SKM-1 treated with dmso at 0.1 percent for 144 hours (cell line): ENCODE measurements at regions not wholly inside any gene's neighbourhood (a gene's known extent, or its start where the extent isn't known, plus 50 kb on each side); places are given as distances from the start of the nearest gene placed in this dataset.
"Not testable (repeated sequence)": the region's sequence is repeated elsewhere in the genome, so short reads cannot be mapped to it uniquely, and the experiment has no call there.

Source experiments
- DNase-seq: peaks from one replicate; lab custom pipeline; 2025; ENCODE audit not compliant: unreplicated experiment; lab: John Stamatoyannopoulos, UW

- DNase-seq: no peak
Observed at GRCh38 chr15:25066708-25067107, 111.9 kb downstream of the SNRPN start.

- no peak for DNase-seq
Observed at GRCh38 chr15:25067725-25068309, 113.0 kb downstream of the SNRPN start.

DNA sequence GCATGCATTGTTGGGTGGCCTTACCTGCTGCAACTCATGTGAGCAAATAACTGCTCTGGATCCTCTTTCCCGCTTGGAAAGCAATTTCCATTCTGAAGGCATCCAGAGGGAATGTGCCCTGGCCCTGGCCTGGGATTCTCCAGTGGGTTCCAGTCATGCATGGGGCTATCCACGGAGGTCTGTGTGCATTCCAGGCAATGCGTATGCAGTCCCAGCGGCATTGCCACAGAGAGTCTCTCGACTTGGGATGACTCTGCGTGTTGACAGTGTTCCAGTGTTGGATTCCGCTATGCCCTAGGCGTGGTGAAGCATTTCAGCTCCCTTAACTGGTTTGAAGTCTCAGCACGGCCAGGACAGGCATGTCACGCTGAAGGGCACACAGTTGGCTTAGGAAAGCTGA, 113.9 kb downstream of the SNRPN start:
- DNase-seq: no peak

DNA sequence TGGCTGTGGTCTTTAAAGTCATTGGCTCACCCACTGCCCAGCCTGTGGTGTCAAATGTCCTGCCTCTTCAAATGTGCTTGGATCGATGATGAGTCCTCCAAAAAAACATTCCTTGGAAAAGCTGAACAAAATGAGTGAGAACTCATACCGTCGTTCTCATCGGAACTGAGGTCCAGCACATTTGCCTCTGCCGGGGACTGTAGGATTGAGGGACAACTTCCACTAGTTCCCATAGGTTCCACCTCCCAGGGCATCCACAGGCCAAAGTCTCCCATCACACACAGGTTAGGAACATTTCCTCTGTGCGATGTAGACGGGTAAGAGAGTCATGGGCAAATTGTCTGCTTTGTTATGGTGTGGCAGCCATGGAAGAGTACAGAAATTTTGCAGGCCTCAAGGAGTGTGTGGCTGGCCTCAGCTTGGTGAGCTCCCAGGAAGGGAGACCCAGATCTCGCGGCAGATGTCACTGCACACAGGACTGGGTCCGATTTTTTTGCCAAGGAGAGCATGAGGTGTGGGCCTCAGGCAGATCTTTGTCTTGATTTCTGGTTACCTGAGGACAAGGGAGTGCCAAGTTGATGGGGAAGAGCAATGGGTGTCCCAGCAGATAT, 115.7 kb downstream of the SNRPN start:
- no peak for DNase-seq

DNA sequence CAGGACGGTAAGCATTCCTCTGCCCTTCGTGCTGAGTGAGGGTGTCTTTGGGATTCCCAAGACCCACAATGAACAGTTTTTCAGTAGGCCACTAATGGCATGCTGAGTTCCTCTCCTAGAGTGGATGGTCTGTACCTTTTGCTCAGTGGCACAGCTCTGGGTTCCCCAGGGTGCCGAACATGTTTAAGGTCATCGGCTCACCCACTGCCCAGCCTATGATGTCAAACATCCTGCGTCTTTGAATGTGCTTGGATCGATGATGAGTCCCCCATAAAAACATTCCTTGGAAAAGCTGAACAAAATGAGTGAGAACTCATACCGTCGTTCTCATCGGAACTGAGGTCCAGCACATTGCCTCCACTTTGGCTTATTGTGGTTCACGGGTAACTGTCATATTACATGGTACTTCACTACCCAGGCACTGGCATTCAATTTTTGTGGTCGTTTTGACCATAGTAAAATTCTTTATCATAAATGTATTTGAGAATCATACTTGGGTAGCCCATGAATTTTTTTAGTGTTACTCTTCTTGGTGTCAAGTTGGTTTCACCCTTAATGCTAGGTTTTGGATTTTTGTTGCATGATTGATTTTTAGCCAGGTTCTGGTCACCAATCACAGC, 118.2 kb downstream of the SNRPN start:
- DNase-seq: no peak

DNA sequence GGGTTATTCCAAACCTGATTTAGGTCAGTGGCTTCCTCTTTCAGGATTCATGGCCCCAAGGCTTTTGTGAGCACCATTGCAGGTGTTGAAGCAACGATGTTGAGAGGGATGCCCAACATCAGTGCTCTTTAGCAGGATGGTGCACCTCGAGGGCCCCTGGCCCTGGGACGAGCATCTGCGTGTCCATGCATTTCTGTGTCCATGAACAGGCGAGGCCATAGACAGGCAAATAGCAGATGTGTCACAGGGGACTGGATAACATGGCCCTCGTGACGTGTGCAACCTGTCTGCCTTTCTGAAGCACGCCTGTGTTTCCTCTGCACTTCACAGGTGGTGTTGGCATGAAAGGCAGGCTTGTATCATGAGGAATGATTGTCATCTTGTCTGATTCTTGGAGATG, 132.3 kb downstream of the SNRPN start:
- DNase-seq: no peak

GRCh38 chr15:25088261-25088790, 133.5 kb downstream of the SNRPN start:
- DNase-seq: no peak

- DNase-seq: no peak
Observed at GRCh38 chr15:25089577-25089976, 134.8 kb downstream of the SNRPN start.

DNA sequence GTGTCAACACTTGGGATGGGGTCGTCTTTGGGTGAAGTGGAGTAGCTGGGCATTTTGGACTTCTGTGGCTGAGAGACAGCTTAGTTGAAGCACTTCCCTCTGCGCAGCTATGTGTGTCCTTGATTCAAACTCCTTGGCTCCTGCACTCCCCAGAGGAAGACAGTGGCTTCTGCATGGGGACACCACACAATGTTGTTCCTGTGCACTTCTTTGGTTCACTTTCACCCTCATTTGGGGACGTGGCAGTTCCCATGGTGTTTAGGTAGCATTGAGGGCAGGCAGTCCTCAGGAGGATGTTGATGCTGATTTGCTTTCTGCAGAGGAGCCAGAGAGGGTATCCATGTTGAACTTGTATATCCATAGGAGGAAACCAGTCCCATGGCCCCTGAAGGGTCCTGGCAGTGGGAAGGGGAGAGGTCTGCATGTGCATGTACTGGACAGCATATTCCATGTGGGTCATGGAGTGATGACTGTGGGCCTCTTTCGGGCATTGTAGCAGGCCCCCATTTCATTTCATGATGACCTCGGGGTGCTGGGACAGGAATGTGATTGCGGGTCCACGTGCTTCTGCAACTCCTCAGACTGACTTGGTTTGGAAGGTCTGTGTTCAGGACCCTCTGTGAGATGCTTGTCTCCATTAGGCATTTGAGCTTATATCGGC, 135.4 kb downstream of the SNRPN start:
- no peak for DNase-seq

GRCh38 chr15:25091421-25092158, 136.8 kb downstream of the SNRPN start:
- no peak for DNase-seq

- DNase-seq: no peak
Observed at GRCh38 chr15:25092661-25093060, 137.9 kb downstream of the SNRPN start.

DNA sequence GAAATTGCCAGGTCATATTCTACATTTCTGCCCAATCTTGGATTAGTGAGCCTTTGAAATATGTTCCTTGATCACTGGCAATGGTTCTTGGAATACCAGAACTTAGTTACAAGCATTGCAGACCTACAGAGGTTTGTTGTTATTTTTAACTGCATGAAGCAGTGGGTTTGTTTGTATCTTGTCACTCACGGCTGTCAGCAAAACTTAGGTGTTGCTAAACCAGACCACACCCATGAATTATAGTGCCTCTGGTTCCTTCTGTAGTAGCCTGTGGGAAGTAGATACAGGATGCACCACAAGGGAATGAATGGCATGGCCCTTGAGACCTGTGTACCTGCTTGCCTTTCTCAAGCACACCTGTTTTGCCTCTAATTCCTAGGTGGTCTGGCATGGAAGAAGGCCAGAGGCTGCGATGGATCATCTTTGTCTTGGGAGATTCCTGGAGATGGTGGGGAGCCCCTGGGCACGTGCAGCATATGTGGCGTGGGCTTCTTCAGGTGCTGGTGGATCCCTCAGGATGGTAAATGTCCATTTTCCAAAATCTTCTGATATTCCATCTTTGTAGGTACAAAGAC, 138.8 kb downstream of the SNRPN start:
- no peak for DNase-seq

GRCh38 chr15:25094066-25094465, 139.3 kb downstream of the SNRPN start:
- DNase-seq: no peak

- DNase-seq: no peak
Observed at GRCh38 chr15:25094519-25094918, 139.7 kb downstream of the SNRPN start.

- DNase-seq: no peak
Observed at GRCh38 chr15:25095179-25095578, 140.4 kb downstream of the SNRPN start.

DNA sequence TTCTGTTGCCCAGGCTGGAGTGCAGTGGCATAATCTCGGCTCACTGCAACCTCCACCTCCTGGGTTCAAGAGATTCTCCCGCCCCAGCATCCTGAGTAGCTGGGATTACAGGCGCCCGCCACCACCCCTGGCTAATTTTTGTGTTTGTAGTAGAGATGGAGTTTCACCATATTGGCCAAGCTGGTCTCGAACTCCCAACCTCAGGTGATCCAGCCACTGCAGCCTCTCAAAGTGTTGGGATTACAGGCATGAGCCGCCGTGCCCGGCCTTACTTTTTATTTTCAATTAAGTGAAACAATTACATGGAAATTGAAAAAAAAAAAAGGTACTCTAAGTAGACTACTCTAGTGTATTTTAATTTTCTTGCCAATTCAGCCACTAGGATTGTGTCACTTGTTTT, 145.2 kb downstream of the SNRPN start:
- not testable (repeated sequence) for DNase-seq

DNA sequence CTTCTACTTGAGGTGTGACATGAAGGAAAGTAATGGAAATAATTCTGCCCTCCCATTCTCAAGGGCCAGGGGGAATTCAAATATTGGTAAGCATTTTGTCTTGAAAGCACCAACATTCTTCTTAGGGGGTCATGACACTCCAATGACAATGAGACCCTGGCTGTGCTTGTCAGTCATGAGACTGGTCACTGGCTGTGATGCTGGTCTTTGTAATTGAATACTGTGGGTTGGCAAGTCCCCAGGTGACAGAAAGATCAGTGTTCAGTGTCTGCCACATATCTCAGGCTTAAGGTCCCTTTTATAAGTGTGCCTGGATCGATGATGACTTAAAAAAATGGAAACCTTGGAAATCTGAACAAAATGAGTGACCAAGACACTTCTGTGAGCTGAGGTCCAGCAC, 151.4 kb downstream of the SNRPN start:
- DNase-seq: no peak

- DNase-seq: no peak
Observed at GRCh38 chr15:25133804-25134203, 179.0 kb downstream of the SNRPN start.

GRCh38 chr15:25134546-25134945, 179.8 kb downstream of the SNRPN start:
- no peak for DNase-seq

- peak; percentile 4 for DNase-seq
Observed at GRCh38 chr15:25136119-25136518, 181.3 kb downstream of the SNRPN start.

GRCh38 chr15:25137013-25137412, 182.2 kb downstream of the SNRPN start:
- DNase-seq: no peak
